Stimulated activated naive B cell treated with anti-CD40 and anti-IgM and Interleukin-4, amounts not matched to agents 10 μg/mL and 1 μg/mL and 100 μg/mL, for 72 hours (primary cell): ENCODE measurements at regions not wholly inside any gene's neighbourhood (a gene's known extent, or its start where the extent isn't known, plus 50 kb on each side); places are given as distances from the start of the nearest gene placed in this dataset.
"Not testable (repeated sequence)": the region's sequence is repeated elsewhere in the genome, so short reads cannot be mapped to it uniquely, and the experiment has no call there.

ENCODE experiments used
- ATAC-seq, 2 donors: fragments of 150-1000 bp; cut with Tn5 transposase; replicated peaks; 2 replicates each; pipeline ENCODE4 v1.10.0; 2021; ENCODE audit warnings: moderate library complexity in 1 of 2
- DNase-seq: peaks from one replicate; pipeline ENCODE4 v3.0.0; 2021
- H3K27ac Mint-ChIP-seq: one replicate; pipeline ENCODE4 v1.8.0; 2022; ENCODE audit warnings: mild to moderate bottlenecking, mixed read lengths
- H3K27me3 Mint-ChIP-seq, 2 donors: one replicate each; pipeline ENCODE4 v1.8.0; 2022; ENCODE audit warnings: mixed read lengths in 2 of 2
- H3K36me3 Mint-ChIP-seq, 2 donors: one replicate each; pipeline ENCODE4 v1.8.0; 2022; ENCODE audit warnings: mixed read lengths in 2 of 2, mild to moderate bottlenecking in 1 of 2
- H3K4me1 Mint-ChIP-seq, 2 donors: one replicate each; pipeline ENCODE4 v1.8.0; 2022; ENCODE audit warnings: mixed read lengths in 2 of 2, mild to moderate bottlenecking in 1 of 2
- H3K4me3 Mint-ChIP-seq, 2 donors: one replicate each; pipeline ENCODE4 v1.8.0; 2022; ENCODE audit warnings: mild to moderate bottlenecking in 2 of 2, mixed read lengths in 2 of 2, moderate library complexity in 1 of 2
- H3K9me3 Mint-ChIP-seq, 2 donors: one replicate each; pipeline ENCODE4 v1.8.0; 2022; ENCODE audit warnings: mixed read lengths in 2 of 2, mild to moderate bottlenecking in 1 of 2

DNA sequence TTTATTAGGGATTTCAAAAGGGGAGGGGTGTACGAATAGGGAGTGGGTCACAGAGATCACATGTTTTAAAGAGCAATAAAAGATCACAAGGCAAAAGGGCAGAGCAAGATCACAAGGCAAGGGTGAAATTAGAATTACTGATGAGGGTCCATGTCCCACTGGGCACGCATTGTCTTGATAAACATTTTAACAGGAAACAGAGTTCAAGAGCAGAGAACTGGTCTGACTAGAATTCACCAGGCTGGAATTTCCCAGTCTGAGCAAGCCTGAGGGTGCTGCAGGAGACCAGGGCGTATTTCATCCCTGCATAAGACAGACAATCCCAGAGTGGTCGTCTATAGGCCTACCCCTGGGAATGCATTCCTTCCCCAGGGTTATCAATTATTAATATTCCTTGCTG is 844.7 kb downstream of the PLOD2 start:
- not testable (repeated sequence) for H3K27ac Mint-ChIP-seq, H3K9me3 Mint-ChIP-seq, H3K27me3 Mint-ChIP-seq, H3K36me3 Mint-ChIP-seq, H3K4me3 Mint-ChIP-seq, H3K4me1 Mint-ChIP-seq, ATAC-seq, DNase-seq

DNA sequence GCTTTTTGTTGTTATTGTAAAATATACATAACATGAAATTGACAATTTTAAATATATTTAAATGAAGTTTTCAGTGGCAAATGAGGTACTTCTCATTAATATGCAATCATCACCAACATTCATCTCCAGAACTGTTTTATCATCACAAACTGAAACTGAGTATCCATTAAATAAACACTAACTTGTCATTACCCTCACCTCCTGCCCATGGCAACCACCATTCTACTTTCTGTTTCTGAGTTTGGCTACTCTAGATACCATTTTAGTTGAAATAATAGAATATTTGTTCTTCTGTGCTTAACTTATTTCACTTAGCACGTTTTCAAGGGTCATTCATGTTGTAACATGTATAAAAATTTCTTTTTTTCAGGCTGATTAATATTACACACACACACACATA is 834.3 kb downstream of the PLOD2 start:
- Mint-ChIP-seq H3K27me3 (no peaks in the 10 kb centered on the region), H3K4me3 (no peak overlapping the region), H3K36me3 (no peaks in the 10 kb centered on the region), H3K27ac (no peak overlapping the region), H3K4me1 (no peaks in the 10 kb centered on the region), H3K9me3 (no peaks in the 10 kb centered on the region)
- DNase-seq: no peak
- ATAC-seq: no peak

DNA sequence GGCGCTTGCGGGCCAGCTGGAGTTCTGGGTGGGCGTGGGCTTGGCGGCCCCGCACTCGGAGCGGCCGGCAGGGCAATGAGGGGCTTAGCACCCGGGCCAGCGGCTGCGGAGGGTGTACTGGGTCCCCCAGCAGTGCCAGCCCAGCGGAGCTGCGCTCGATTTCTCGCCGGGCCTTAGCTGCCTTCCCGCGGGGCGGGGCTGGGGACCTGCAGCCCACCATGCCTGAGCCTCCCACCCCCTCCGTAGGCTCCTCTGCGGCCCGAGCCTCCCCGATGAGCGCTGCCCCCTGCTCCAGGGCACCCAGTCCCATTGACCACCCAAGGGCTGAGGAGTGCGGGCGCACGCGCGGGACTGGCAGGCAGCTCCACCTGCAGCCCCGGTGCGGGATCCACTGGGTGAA is 827.6 kb downstream of the PLOD2 start:
- H3K4me1 Mint-ChIP-seq, ATAC-seq, H3K4me3 Mint-ChIP-seq, H3K36me3 Mint-ChIP-seq, DNase-seq, H3K9me3 Mint-ChIP-seq, H3K27me3 Mint-ChIP-seq, H3K27ac Mint-ChIP-seq: not testable (repeated sequence)

DNA sequence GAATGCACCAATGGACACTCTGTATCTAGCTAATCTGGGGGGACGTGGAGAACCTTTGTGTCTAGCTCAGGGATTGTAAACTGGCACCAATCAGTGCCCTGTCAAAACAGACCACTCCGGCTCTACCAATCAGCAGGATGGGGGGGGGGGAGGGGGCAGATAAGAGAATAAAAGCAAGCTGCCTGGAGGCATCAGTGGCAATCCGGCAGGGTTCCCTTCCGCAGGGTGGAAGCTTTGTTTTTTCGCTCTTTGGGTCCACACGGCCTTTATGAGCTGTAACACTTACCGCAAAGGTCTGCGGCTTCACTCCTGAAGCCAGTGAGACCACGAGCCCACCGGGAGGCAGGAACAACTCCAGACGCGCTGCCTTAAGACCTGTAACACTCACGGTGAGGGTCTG is 827.1 kb downstream of the PLOD2 start:
- DNase-seq (no peak), ATAC-seq (no peak)
- H3K4me3 Mint-ChIP-seq: no peak overlapping the region
- no peaks in the 10 kb centered on the region for H3K27me3 Mint-ChIP-seq
- no peak overlapping the region for H3K27ac Mint-ChIP-seq
- H3K4me1 Mint-ChIP-seq: no peaks in the 10 kb centered on the region
- peaks cover 0 to 2% of the 10 kb centered on the region in 2 donors for H3K9me3 Mint-ChIP-seq
- H3K36me3 Mint-ChIP-seq: no peaks in the 10 kb centered on the region

DNA sequence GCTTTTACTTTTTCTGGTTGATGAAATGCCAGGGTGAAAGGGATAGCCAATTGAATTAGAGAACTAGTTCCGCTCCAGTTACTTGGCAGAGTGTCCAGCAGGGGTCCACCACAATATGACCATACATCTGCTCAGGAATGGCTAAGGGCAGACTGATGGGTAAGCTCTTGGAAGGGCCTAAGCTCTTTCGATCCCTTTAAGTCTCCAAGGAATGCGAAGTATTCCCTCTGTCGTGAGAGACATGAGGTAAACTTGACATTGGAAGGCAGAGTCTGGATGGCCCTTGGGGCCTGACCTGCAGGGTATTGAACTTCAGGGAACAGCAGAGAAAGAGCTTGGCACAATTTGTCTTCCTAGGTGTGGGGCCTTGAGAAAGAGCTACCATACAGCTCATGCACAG is 805.8 kb downstream of the PLOD2 start:
- no peak for DNase-seq
- Mint-ChIP-seq H3K27me3 (no peaks in the 10 kb centered on the region), H3K36me3 (no peaks in the 10 kb centered on the region), H3K9me3 (peaks cover 14 to 18% of the 10 kb centered on the region in 2 donors), H3K27ac (no peak overlapping the region), H3K4me1 (no peaks in the 10 kb centered on the region), H3K4me3 (no peak overlapping the region)
- ATAC-seq: no peak

DNA sequence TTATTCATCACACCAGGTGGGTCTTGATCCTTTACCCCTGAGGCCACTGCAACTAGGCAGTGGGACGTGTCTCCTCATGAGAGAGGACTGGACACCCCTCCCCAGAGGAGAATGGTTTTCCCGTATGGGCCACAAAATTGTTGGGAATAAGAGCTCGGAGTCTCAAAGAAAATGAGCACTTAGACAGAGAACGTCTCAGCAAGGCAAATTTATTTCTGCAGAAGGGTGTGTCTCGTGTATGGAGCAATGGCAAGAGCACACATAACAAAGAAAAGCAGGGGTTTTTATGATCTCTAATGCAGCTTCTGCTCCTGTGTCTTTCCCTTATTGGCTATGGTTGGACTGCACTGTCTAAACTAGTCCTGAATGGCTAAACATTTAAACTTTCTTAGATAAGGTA is 803.5 kb downstream of the PLOD2 start:
- Mint-ChIP-seq H3K36me3 (no peaks in the 10 kb centered on the region), H3K9me3 (peaks cover 14 to 18% of the 10 kb centered on the region in 2 donors), H3K27me3 (no peaks in the 10 kb centered on the region), H3K27ac (no peak overlapping the region), H3K4me1 (no peaks in the 10 kb centered on the region), H3K4me3 (no peak overlapping the region)
- no peak for DNase-seq
- no peak for ATAC-seq

DNA sequence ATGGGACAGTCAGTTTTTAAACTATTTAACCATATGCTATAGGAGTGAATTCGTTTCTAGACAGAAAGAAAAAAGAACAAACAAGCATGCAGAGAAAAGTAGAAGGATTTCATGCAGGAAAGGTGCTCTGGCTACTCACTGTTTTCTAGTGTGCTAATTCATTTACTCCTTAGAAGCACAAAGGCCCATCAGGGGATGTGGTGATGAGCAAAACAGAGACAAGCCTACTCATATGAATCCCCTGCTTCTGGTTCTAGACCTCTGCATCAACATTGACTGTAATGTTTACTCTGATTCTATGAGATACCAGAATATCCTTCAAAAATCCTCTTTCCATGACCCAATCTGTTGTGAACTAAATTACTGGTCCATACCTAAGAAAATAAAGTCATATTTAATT is 801.9 kb downstream of the PLOD2 start:
- Mint-ChIP-seq H3K27ac (no peak overlapping the region), H3K36me3 (no peaks in the 10 kb centered on the region), H3K4me1 (no peaks in the 10 kb centered on the region), H3K27me3 (no peaks in the 10 kb centered on the region), H3K4me3 (no peak overlapping the region), H3K9me3 (peaks cover 12 to 17% of the 10 kb centered on the region in 2 donors)
- no peak for ATAC-seq
- no peak for DNase-seq

DNA sequence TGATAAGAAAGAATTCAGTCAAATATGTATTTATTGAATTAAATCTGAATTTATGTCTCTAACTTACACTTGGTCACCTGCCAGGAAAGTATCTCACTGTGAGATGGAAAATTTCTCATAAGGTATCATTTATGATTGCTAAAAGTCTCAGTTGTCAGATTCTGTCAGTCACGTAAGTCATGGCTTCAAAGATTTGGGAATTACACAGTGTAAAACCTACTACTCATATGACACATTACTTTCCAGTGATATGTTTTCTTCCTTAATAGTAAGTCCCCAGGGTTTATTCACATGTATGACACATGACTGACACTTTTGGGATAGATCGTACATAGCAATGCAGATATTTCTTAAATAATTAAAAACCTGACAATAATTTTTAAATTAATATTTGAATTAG is 792.2 kb downstream of the PLOD2 start:
- no peaks in the 10 kb centered on the region for H3K36me3 Mint-ChIP-seq
- ATAC-seq: no peak
- no peak overlapping the region for H3K4me3 Mint-ChIP-seq
- H3K27me3 Mint-ChIP-seq: no peaks in the 10 kb centered on the region
- no peaks in the 10 kb centered on the region for H3K4me1 Mint-ChIP-seq
- no peak overlapping the region for H3K27ac Mint-ChIP-seq
- DNase-seq: no peak
- H3K9me3 Mint-ChIP-seq: peaks cover 1 to 11% of the 10 kb centered on the region in 2 donors

DNA sequence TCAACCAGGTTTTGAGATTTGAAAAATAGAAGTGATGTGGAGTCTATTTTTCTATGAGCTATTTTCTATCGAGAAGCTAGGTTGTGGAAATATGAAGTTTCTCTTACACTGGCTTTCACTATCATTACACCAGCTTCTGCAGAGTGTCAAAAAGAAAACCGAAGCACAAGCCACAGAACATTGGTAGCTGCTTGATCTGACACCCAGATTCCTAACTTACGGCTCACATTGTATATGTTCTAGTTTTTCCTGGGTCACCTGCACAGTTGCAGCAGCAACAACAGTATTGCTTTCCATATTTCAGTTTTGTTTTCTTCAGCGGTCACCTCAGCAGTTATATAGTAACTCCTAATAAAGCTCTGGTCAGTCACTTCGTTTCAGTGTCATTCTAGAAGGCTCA is 790.1 kb downstream of the PLOD2 start:
- H3K36me3 Mint-ChIP-seq: no peaks in the 10 kb centered on the region

DNA sequence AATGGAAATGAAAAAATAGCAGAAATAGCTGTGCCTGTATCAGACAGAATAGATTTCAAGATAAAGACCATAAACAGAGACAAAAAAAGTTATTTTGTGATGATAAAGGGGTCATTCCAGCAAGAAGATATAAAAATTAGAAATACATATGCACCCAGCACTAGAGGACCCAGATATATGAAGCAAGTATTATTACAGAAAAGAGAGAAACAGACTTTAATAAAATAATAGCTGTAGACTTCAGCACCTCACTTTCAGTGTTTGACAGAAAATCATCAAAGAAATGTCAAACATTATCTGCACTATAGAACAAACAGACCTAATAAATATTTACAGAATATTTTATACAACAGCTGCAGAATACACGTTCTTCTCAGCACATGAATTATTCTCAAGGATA is 783.7 kb downstream of the PLOD2 start:
- Mint-ChIP-seq H3K27ac (no peak overlapping the region), H3K27me3 (no peaks in the 10 kb centered on the region), H3K4me1 (no peaks in the 10 kb centered on the region), H3K9me3 (peaks cover 0 to 4% of the 10 kb centered on the region in 2 donors), H3K4me3 (no peak overlapping the region), H3K36me3 (no peaks in the 10 kb centered on the region)
- DNase-seq (no peak), ATAC-seq (no peak)

More for the DNA sequence above, 790.1 kb downstream of the PLOD2 start:
- H3K4me1 Mint-ChIP-seq: no peaks in the 10 kb centered on the region
- DNase-seq: no peak
- H3K27ac Mint-ChIP-seq: no peak overlapping the region
- no peaks in the 10 kb centered on the region for H3K27me3 Mint-ChIP-seq
- no peak for ATAC-seq
- H3K4me3 Mint-ChIP-seq: no peak overlapping the region
- H3K9me3 Mint-ChIP-seq: peaks cover 0 to 4% of the 10 kb centered on the region in 2 donors

DNA sequence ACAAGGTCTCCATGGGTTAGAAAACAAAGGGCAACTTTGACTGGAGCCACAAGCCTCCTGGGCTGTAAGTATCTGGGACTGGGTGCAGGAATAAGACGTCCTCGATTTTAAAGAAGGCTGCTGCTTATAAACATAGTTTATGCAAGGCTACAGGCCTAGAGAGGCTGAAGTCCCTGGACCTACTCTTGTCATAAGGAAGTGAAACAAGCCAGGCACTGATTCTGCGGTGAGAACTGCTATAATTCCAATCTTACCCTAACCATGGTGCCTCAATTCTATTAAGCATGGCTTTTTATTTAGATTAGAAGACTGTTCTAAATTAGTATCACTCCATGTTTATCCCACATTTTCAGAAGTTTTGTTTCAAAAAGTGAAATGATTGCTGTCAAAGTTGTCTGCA is 777.6 kb downstream of the PLOD2 start:
- DNase-seq: no peak
- Mint-ChIP-seq H3K9me3 (no peaks in the 10 kb centered on the region), H3K27ac (no peak overlapping the region), H3K27me3 (no peaks in the 10 kb centered on the region), H3K36me3 (no peaks in the 10 kb centered on the region), H3K4me1 (no peaks in the 10 kb centered on the region), H3K4me3 (no peak overlapping the region)
- ATAC-seq: no peak

DNA sequence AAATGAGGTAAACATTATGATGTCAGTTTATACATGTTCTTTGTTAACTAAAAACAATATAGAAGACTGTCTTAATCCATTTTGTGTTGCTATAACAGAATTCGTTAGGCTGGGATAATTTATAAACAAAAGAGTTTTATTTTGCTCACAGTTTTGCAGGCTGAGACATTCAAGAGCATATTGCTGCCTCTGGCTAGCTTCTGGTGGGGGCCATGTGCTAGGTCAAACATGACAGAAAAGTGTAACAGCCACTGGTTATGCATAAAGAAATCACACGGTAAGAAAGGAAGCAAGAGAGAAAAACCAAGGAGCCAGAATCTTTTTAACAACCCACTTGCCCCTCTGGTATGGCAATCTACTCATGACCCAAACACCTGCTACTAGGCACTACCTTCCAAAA is 776.7 kb downstream of the PLOD2 start:
- Mint-ChIP-seq H3K36me3 (no peaks in the 10 kb centered on the region), H3K9me3 (peaks cover 2 to 5% of the 10 kb centered on the region in 2 donors), H3K27ac (no peak overlapping the region), H3K27me3 (no peaks in the 10 kb centered on the region), H3K4me3 (no peak overlapping the region), H3K4me1 (no peaks in the 10 kb centered on the region)
- DNase-seq (no peak), ATAC-seq (no peak)

DNA sequence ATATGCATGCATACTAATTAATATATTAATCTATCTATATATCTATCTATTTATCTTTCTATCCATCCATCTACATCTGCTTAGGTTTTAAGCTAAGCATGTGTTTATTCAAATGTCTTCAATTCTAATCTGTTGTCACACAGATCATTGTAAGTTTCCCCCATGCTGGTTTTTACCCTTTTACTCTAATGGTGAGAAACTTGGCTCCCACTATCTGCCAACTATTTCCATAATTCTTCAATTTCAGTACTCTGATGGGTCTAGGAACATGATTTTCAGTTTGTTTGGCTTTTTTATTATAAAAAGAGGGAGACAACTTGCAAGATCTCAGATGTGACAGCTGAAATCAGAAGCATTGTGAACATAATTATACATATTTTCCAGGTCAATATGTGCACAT is 773.8 kb downstream of the PLOD2 start:
- peaks cover 2 to 6% of the 10 kb centered on the region in 2 donors for H3K9me3 Mint-ChIP-seq
- DNase-seq: no peak
- no peaks in the 10 kb centered on the region for H3K27me3 Mint-ChIP-seq
- H3K4me1 Mint-ChIP-seq: no peaks in the 10 kb centered on the region
- no peak overlapping the region for H3K4me3 Mint-ChIP-seq
- no peaks in the 10 kb centered on the region for H3K36me3 Mint-ChIP-seq
- no peak for ATAC-seq
- H3K27ac Mint-ChIP-seq: no peak overlapping the region

DNA sequence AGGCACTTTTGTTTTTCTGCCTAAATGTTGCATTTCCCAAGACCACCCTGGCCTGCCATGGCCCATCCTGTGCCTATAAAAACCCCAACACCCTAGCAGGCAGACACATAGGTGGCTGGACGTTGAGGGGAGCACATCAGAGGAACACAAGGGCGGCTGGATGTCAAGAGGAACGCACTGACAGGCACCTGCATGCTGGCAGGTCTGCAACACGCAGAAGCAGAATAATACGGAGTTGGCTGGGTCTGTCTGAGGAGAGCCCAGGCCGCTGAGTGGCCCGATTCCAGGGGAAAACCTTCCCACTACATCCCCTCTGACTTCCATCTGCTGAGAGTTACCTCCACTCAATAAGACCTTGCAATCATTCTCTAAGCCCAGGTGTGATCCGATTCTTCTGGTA is 765.6 kb downstream of the PLOD2 start:
- H3K4me3 Mint-ChIP-seq: no peak overlapping the region
- no peak for DNase-seq
- ATAC-seq: no peak

DNA sequence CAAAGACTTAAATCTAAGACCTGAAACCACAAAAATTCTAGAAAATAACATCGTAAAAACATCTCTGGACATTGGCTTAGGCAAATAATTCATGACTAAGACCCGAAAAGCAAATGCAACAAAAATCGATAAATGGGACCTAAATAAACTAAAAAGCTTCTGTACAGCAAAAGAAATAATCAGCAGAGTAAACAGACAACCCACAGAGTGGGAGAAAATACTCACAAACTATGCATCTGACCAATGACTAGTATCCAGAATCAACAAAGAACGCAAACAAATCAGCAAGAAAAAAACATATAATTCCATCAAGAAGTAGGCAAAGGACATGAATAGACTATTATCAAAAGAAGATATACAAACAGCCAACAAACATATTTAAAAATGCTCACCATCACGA is 749.4 kb downstream of the PLOD2 start:
- no peaks in the 10 kb centered on the region for H3K27me3 Mint-ChIP-seq
- no peaks in the 10 kb centered on the region for H3K36me3 Mint-ChIP-seq
- H3K9me3 Mint-ChIP-seq: peaks cover 0 to 2% of the 10 kb centered on the region in 2 donors
- DNase-seq (no peak), ATAC-seq (no peak)
- no peak overlapping the region for H3K27ac Mint-ChIP-seq
- H3K4me1 Mint-ChIP-seq: no peaks in the 10 kb centered on the region
- no peak overlapping the region for H3K4me3 Mint-ChIP-seq

More for the DNA sequence above, 765.6 kb downstream of the PLOD2 start:
- no peaks in the 10 kb centered on the region for H3K27me3 Mint-ChIP-seq
- H3K4me1 Mint-ChIP-seq: no peaks in the 10 kb centered on the region
- no peak overlapping the region for H3K27ac Mint-ChIP-seq
- no peaks in the 10 kb centered on the region for H3K36me3 Mint-ChIP-seq
- H3K9me3 Mint-ChIP-seq: no peaks in the 10 kb centered on the region

DNA sequence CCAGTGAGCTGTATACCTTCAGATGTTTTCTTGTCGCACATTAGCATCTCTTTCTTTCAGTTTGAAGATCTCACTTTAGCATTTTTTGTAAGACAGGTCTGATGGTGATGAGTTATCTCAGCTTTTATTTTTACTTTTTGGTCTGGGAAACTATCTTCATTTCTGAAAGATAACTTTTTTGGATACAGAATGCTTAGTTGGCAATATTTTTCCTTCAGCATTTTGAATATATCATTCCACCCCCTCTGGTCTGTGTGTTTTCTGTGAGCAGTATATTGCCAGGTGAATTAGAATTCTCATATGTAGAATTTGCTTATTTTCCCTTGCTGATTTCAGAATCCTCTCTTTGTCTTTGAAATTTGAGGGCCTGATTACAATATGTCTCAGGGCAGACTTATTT is 743.3 kb downstream of the PLOD2 start:
- Mint-ChIP-seq H3K9me3 (no peaks in the 10 kb centered on the region), H3K4me3 (no peak overlapping the region), H3K27ac (no peak overlapping the region), H3K4me1 (no peaks in the 10 kb centered on the region), H3K36me3 (no peaks in the 10 kb centered on the region), H3K27me3 (no peaks in the 10 kb centered on the region)
- ATAC-seq: no peak
- DNase-seq: no peak
